GM23338 (cell line): ENCODE measurements at regions not wholly inside any gene's neighbourhood (a gene's known extent, or its start where the extent isn't known, plus 50 kb on each side); places are given as distances from the start of the nearest gene placed in this dataset.

ENCODE experiments used
- ATAC-seq: fragments of 200-7000 bp; cut with Tn5 transposase; 3 replicates; pipeline ENCODE4 v1.9.1; 2020
- DNase-seq: peaks from one replicate; pipeline ENCODE4 v3.0.0-alpha.2; 2015; ENCODE audit warnings: low spot score
- H2AFZ ChIP-seq: fragments of 200-600 bp; sonication (generic); 2 replicates; pipeline ENCODE4 v1.8.0; 2016; ENCODE audit warnings: antibody characterized with exemption, mild to moderate bottlenecking, moderate library complexity
- H3F3A ChIP-seq: fragments of 200-600 bp; sonication (generic); replicated peaks from 2 replicates; pipeline ENCODE4 v1.8.0; 2017; ENCODE audit warnings: antibody characterized with exemption, mixed run types, low read depth
- H3K27ac ChIP-seq: fragments of 200-600 bp; sonication (generic); 2 replicates; pipeline ENCODE4 v1.6.1; 2016; ENCODE audit warnings: low read depth
- H3K27me3 ChIP-seq: fragments of 200-600 bp; sonication (generic); 2 replicates; pipeline ENCODE4 v1.8.0; 2016; ENCODE audit warnings: mild to moderate bottlenecking, mixed run types, moderate library complexity; ENCODE audit not compliant: insufficient read depth
- H3K36me3 ChIP-seq: fragments of 200-600 bp; sonication (generic); 2 replicates; pipeline ENCODE4 v1.8.0; 2016; ENCODE audit warnings: mild to moderate bottlenecking; ENCODE audit not compliant: insufficient read depth
- H3K4me1 ChIP-seq: fragments of 200-600 bp; sonication (generic); 2 replicates; pipeline ENCODE4 v1.8.0; 2016; ENCODE audit warnings: mild to moderate bottlenecking, moderate library complexity; ENCODE audit not compliant: insufficient read depth
- H3K4me2 ChIP-seq: fragments of 200-600 bp; sonication (generic); 2 replicates; pipeline ENCODE4 v1.7.1; 2017; ENCODE audit warnings: mixed run types
- H3K4me3 ChIP-seq: fragments of 200-600 bp; sonication (generic); 2 replicates; pipeline ENCODE4 v1.6.1; 2016; ENCODE audit warnings: mixed run types
- H3K79me2 ChIP-seq: fragments of 200-600 bp; sonication (generic); replicated peaks from 2 replicates; pipeline ENCODE4 v1.8.0; 2017; ENCODE audit warnings: mild to moderate bottlenecking; ENCODE audit not compliant: insufficient read depth
- H3K9me2 ChIP-seq: fragments of 200-600 bp; sonication (generic); 2 replicates; pipeline ENCODE4 v1.8.0; 2017; ENCODE audit not compliant: insufficient read depth
- H4K20me1 ChIP-seq: fragments of 200-600 bp; sonication (generic); replicated peaks from 2 replicates; pipeline ENCODE4 v1.8.0; 2017; ENCODE audit warnings: mild to moderate bottlenecking; ENCODE audit not compliant: insufficient read depth
- H3K27ac Mint-ChIP-seq: 2 replicates; pipeline ENCODE4 v1.8.0; 2020; ENCODE audit warnings: inconsistent platforms, mild to moderate bottlenecking, moderate library complexity, mixed read lengths
- H3K27me3 Mint-ChIP-seq: 3 replicates; pipeline ENCODE4 v1.8.0; 2022; ENCODE audit warnings: low read depth, mild to moderate bottlenecking, moderate library complexity, mixed read lengths, inconsistent platforms; ENCODE audit not compliant: insufficient read depth, poor library complexity
- H3K36me3 Mint-ChIP-seq: 3 replicates; pipeline ENCODE4 v1.8.0; 2021; ENCODE audit warnings: low read depth, mild to moderate bottlenecking, inconsistent platforms, moderate library complexity, mixed read lengths
- H3K4me1 Mint-ChIP-seq: 3 replicates; pipeline ENCODE4 v1.8.0; 2020; ENCODE audit warnings: mild to moderate bottlenecking, inconsistent platforms, mixed read lengths
- H3K4me3 Mint-ChIP-seq: 3 replicates; pipeline ENCODE4 v1.8.0; 2021; ENCODE audit warnings: moderate library complexity, mild to moderate bottlenecking, inconsistent platforms, mixed read lengths
- H3K9me3 Mint-ChIP-seq: 3 replicates; pipeline ENCODE4 v1.8.0; 2020; ENCODE audit warnings: moderate library complexity, mild to moderate bottlenecking, inconsistent platforms, mixed read lengths
- CREB1 ChIP-seq: fragments of 250-450 bp; sonication (Bioruptor Pico); IDR thresholded peaks from 2 replicates; pipeline ENCODE4 v1.5.0; 2020; ENCODE audit warnings: low read depth, mild to moderate bottlenecking, moderate library complexity
- CTCF ChIP-seq, 2 experiments: fragments of 200-600 bp in 1 of 2; sonication (generic) in 1 of 2; conservative IDR thresholded peaks; 2 replicates each; pipeline versions ENCODE4 v1.5.1 to v1.6.1; 2016 to 2017; ENCODE audit warnings: antibody characterized with exemption in 2 of 2, low read depth in 2 of 2, mild to moderate bottlenecking in 2 of 2, moderate library complexity in 1 of 2
- ETS1 ChIP-seq: IDR thresholded peaks from 2 replicates; pipeline ENCODE4 v1.6.1; 2016; ENCODE audit warnings: antibody characterized with exemption
- EZH2 ChIP-seq: fragments of 200-600 bp; sonication (generic); IDR thresholded peaks from one replicate; pipeline ENCODE4 v1.8.0; 2017; ENCODE audit warnings: antibody characterized with exemption, mild to moderate bottlenecking, low read depth; ENCODE audit not compliant: unreplicated experiment
- EZH2phosphoT487 ChIP-seq: fragments of 200-600 bp; sonication (generic); IDR thresholded peaks from one replicate; pipeline ENCODE4 v1.8.1; 2018; ENCODE audit warnings: antibody characterized with exemption; ENCODE audit not compliant: unreplicated experiment
- POLR2AphosphoS5 ChIP-seq: IDR thresholded peaks from 2 replicates; pipeline ENCODE4 v1.6.1; 2016; ENCODE audit warnings: antibody characterized with exemption, low read depth
- REST ChIP-seq: IDR thresholded peaks from one replicate; pipeline ENCODE4 v1.6.1; 2018; ENCODE audit warnings: antibody characterized with exemption; ENCODE audit not compliant: unreplicated experiment
- STAT1 ChIP-seq: IDR thresholded peaks from one replicate; pipeline ENCODE4 v1.6.1; 2016; ENCODE audit warnings: antibody characterized with exemption; ENCODE audit not compliant: unreplicated experiment
- ZNF114 ChIP-seq: fragments of 250-450 bp; sonication (Bioruptor Pico); IDR thresholded peaks from 2 replicates; pipeline ENCODE4 v1.5.0; 2020; ENCODE audit warnings: mild to moderate bottlenecking, moderate library complexity
- ZNF462 ChIP-seq: fragments of 250-450 bp; sonication (Bioruptor Pico); IDR thresholded peaks from 2 replicates; pipeline ENCODE4 v1.5.0; 2020; ENCODE audit warnings: mild to moderate bottlenecking, moderate library complexity

- Histone ChIP-seq H3K4me3 (no peak overlapping the region), H2AFZ (no peak overlapping the region), H3K36me3 (no peaks in the 10 kb centered on the region), H3K27me3 (no peaks in the 10 kb centered on the region), H3K4me2 (no peak overlapping the region), H3F3A (no peaks in the 10 kb centered on the region), H3K4me1 (no peaks in the 10 kb centered on the region), H4K20me1 (0 out of 2 replicates have a peak, but pooled peaks cover 3% of the 10 kb centered on the region), H3K9me2 (0 out of 2 replicates have a peak, but pooled peaks cover 4% of the 10 kb centered on the region), H3K79me2 (no peaks in the 10 kb centered on the region), H3K27ac (no peak overlapping the region)
- DNase-seq: no peak
- no peaks in the 10 kb centered on the region for H3K9me3 Mint-ChIP-seq
- TF ChIP-seq ZNF462 (CRISPR knock-in tag) (no peak), ZNF114 (CRISPR knock-in tag) (no peak)
- no peak overlapping the region for H3K27ac Mint-ChIP-seq
- no peaks in the 10 kb centered on the region for H3K36me3 Mint-ChIP-seq
- no peak for ATAC-seq
- no peaks in the 10 kb centered on the region for H3K27me3 Mint-ChIP-seq
- H3K4me3 Mint-ChIP-seq: no peak overlapping the region
- H3K4me1 Mint-ChIP-seq: no peaks in the 10 kb centered on the region
These were observed 103.5 kb downstream of the KCNA4 start for GRCh38 chr11:29913352-29913751.

- Histone ChIP-seq H3K27ac (no peak overlapping the region), H3K79me2 (no peaks in the 10 kb centered on the region), H3K4me1 (no peaks in the 10 kb centered on the region), H3K9me2 (no peaks in the 10 kb centered on the region; the same call in 1 of the 2 replicates), H3K36me3 (no peaks in the 10 kb centered on the region), H3K27me3 (no peaks in the 10 kb centered on the region), H3K4me2 (no peak overlapping the region), H3F3A (no peaks in the 10 kb centered on the region), H4K20me1 (no peaks in the 10 kb centered on the region), H3K4me3 (no peak overlapping the region), H2AFZ (no peak overlapping the region)
- DNase-seq (no peak), ATAC-seq (no peak)
- Mint-ChIP-seq H3K4me1 (no peaks in the 10 kb centered on the region), H3K4me3 (no peak overlapping the region), H3K27me3 (no peaks in the 10 kb centered on the region), H3K27ac (no peak overlapping the region), H3K36me3 (no peaks in the 10 kb centered on the region), H3K9me3 (peaks cover 4% of the 10 kb centered on the region; the same call in 2 of the 3 replicates)
- TF ChIP-seq ZNF114 (CRISPR knock-in tag): no peak
- no peak for TF ChIP-seq POLR2AphosphoS5
- no peak for TF ChIP-seq EZH2phosphoT487
- TF ChIP-seq CREB1 (CRISPR knock-in tag): no peak
- no peak for TF ChIP-seq REST
- TF ChIP-seq ETS1: no peak
- TF ChIP-seq EZH2: no peak
- no peak for TF ChIP-seq STAT1
- TF ChIP-seq CTCF (conservative IDR thresholded peaks at IDR 0.05; ENCODE audit: low read depth in 2 of 2): no peak
These were observed 116.4 kb downstream of the KCNA4 start for GRCh38 chr11:29900382-29900781.
